Brain microvascular endothelial cell (primary cell): ENCODE measurements at regions not wholly inside any gene's neighbourhood (a gene's known extent, or its start where the extent isn't known, plus 50 kb on each side); places are given as distances from the start of the nearest gene placed in this dataset.

Experiments used
- DNase-seq: peaks from one replicate; pipeline ENCODE4 v3.0.0-alpha.2; 2020
- H3K27ac ChIP-seq: fragments of 250-450 bp; sonication (Bioruptor Pico); 2 replicates; pipeline ENCODE4 v1.5.1; 2020; ENCODE audit warnings: mild to moderate bottlenecking, moderate library complexity
- H3K27me3 ChIP-seq: fragments of 250-450 bp; sonication (Bioruptor Pico); replicated peaks from 2 replicates; pipeline ENCODE4 v1.5.1; 2020; ENCODE audit warnings: mild to moderate bottlenecking
- H3K36me3 ChIP-seq: fragments of 250-450 bp; sonication (Bioruptor Pico); replicated peaks from 2 replicates; pipeline ENCODE4 v1.5.1; 2020; ENCODE audit warnings: mild to moderate bottlenecking
- H3K4me3 ChIP-seq: 2 replicates; pipeline ENCODE4 v1.5.1; 2011; ENCODE audit warnings: low read depth, mild to moderate bottlenecking, control low read depth, low read length, moderate library complexity
- CTCF ChIP-seq: IDR thresholded peaks from 2 replicates; pipeline ENCODE4 v1.5.1; 2011; ENCODE audit warnings: low read depth, mild to moderate bottlenecking, moderate library complexity, low read length, control low read depth, inconsistent platforms; ENCODE audit errors: missing control alignments
- in situ Hi-C: cut with HindIII; loops from 2 replicates; pipeline ENCODE4 v1.10.0; 2017; ENCODE audit warnings: low sequenced_read_pairs, low pct_ligation_motif_present

DNA sequence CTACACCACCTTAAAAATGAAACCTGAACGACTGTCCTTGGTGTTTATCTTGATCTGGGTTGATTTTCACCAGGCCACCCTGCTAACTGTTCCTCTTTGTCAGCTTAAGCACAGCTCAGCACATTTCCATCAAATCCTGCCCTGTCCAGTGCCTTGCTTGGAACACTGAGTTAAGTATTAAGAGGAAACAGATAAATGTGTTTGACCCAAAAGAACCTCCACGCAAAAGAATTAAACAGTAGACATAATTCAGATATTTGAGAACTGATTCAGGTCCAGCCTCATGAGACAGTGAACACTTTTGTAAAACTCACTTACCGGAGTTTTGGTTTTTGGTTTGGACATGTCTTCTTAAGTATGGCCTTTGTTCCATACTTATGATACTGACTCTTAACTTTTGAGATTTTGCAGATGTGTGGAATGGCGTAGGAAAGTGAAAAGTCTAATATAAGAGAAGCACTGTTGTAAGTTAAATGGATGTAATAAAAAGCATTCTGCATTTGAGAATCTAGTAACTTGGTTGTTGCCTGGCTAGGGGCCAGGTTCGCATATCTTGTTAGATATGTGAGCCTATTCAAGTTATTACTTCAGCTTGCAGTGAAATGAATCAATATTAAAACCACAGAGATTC is 88.9 kb upstream of the SERPINE2 start:
- in situ Hi-C loops, result no loop called here
- Histone ChIP-seq H3K36me3 (no peaks in the 10 kb centered on the region), H3K27me3 (no peaks in the 10 kb centered on the region), H3K4me3 (no peak overlapping the region), H3K27ac (peak overlapping the region; percentile 19)
- DNase-seq, result peak; percentile 71
- no peak for TF ChIP-seq CTCF

- in situ Hi-C loops, result no loop called here
- Histone ChIP-seq H3K36me3 (no peaks in the 10 kb centered on the region), H3K27ac (no peak overlapping the region), H3K4me3 (no peak overlapping the region), H3K27me3 (no peaks in the 10 kb centered on the region)
- TF ChIP-seq CTCF, result no peak
- DNase-seq, result no peak
Observed at GRCh38 chr2:224126440-224126839, 87.4 kb upstream of the SERPINE2 start.

- TF ChIP-seq CTCF, result no peak
- in situ Hi-C loops, result no loop called here
Observed at GRCh38 chr2:224126003-224126402, 86.9 kb upstream of the SERPINE2 start.

DNA sequence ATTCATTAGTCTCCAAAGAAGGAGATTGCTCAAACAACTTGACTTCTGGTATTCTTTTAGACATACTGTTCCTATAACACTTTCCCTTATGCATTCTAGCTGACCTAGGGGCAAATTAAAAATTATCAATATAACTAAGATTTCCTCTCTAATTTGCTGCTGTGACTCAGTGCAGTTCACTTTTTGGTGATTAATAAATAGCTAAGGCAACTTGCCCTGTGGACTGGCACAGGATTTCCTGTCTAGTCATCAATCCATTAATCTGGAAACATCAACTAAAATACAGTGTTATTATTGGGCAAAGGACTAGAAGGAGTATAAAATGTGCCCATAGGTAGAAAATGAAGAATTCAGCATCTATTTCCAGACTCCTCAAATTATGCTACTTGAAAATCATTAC is 83.5 kb upstream of the SERPINE2 start:
- DNase-seq, result no peak
- H3K36me3 ChIP-seq, result no peaks in the 10 kb centered on the region

More at GRCh38 chr2:224126003-224126402, 86.9 kb upstream of the SERPINE2 start:
- Histone ChIP-seq H3K36me3 (no peaks in the 10 kb centered on the region), H3K27ac (no peak overlapping the region), H3K27me3 (no peaks in the 10 kb centered on the region), H3K4me3 (no peak overlapping the region)
- no peak for DNase-seq

DNA sequence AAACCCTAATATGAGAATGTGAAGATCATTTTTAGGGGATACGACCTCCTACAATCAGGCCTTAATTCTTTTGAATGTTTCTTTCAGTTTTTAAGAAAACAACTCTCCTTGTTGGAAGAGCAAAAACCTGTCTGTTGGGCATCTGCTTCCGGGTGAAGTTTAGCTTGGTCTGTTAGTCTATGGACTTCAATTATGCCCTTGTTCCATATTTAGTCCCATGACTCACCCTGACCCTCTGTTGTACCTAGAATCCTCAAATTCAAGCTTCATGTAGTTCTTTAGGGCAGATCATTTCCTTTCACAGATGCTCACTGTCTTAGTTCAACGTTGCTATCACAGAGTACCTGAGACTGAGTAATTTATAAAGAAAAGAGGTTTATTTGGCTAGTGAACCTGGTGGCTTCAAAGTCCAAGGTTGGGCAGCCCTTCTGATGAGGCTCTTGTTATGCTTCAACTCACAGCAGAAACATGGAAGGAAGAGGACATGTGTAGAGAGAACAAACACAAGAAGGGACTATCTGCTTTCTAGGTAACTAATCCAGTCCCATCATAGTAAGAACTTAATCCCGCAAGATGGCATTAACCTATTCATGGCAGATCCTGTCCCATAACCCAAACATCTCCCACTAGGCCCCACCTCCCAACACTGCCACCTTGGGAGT is 82.5 kb upstream of the SERPINE2 start:
- in situ Hi-C loops, result no loop called here
- no peak overlapping the region for H3K4me3 ChIP-seq
- H3K36me3 ChIP-seq, result no peaks in the 10 kb centered on the region
- TF ChIP-seq CTCF, result no peak
- H3K27me3 ChIP-seq, result no peaks in the 10 kb centered on the region
- no peak for DNase-seq
- H3K27ac ChIP-seq, result no peak overlapping the region

More for the DNA sequence above, 83.5 kb upstream of the SERPINE2 start:
- in situ Hi-C loops, result no loop called here
- no peaks in the 10 kb centered on the region for H3K27me3 ChIP-seq
- no peak overlapping the region for H3K27ac ChIP-seq
- no peak overlapping the region for H3K4me3 ChIP-seq
- TF ChIP-seq CTCF, result no peak
